ENCODE measurements at regions not wholly inside any gene's neighbourhood (a gene's known extent, or its start where the extent isn't known, plus 50 kb on each side); places are given as distances from the start of the nearest gene placed in this dataset.

GRCh38 chr10:6637053-6637452, 57.0 kb upstream of the PRKCQ start:
- TF ChIP-seq ZFX (IDR thresholded peaks at IDR 0.05; ENCODE audit: borderline replicate concordance): no peak
- TF ChIP-seq, protein P1, sequence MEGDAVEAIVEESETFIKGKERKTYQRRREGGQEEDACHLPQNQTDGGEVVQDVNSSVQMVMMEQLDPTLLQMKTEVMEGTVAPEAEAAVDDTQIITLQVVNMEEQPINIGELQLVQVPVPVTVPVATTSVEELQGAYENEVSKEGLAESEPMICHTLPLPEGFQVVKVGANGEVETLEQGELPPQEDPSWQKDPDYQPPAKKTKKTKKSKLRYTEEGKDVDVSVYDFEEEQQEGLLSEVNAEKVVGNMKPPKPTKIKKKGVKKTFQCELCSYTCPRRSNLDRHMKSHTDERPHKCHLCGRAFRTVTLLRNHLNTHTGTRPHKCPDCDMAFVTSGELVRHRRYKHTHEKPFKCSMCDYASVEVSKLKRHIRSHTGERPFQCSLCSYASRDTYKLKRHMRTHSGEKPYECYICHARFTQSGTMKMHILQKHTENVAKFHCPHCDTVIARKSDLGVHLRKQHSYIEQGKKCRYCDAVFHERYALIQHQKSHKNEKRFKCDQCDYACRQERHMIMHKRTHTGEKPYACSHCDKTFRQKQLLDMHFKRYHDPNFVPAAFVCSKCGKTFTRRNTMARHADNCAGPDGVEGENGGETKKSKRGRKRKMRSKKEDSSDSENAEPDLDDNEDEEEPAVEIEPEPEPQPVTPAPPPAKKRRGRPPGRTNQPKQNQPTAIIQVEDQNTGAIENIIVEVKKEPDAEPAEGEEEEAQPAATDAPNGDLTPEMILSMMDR (IDR thresholded peaks at IDR 0.05): no peak
- no peak overlapping the region for H3K27ac ChIP-seq

GRCh38 chr10:6635784-6636183, 55.7 kb upstream of the PRKCQ start:
- H3K27ac ChIP-seq: no peak overlapping the region
- TF ChIP-seq, protein P1 (IDR thresholded peaks at IDR 0.05): no peak
- TF ChIP-seq ZFX (IDR thresholded peaks at IDR 0.05; ENCODE audit: borderline replicate concordance): no peak
